ENCODE measurements at regions not wholly inside any gene's neighbourhood (a gene's known extent, or its start where the extent isn't known, plus 50 kb on each side); places are given as distances from the start of the nearest gene placed in this dataset.
"Not testable (repeated sequence)": the region's sequence is repeated elsewhere in the genome, so short reads cannot be mapped to it uniquely, and the experiment has no call there.

DNA sequence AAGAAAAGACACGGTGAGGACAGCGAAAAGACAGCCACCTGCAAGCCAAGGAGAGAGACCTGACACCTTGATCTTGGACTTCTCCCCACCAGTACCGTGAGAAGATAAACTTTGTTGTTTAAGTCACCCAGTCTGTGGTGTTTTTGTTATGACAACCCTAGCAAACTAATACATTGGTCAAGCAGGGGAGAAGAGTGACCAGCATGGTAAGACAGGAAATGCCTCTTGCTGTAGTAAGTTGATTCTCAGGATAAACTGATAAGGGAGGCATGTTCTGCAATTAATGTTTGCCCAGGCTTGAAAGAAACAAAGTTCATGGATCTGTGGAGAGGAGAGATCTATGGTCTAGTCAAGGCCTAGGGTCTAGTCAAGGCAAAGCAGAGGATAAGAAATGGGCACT, 801.2 kb downstream of the MAT2B start:
- no peak for DNase-seq

DNA sequence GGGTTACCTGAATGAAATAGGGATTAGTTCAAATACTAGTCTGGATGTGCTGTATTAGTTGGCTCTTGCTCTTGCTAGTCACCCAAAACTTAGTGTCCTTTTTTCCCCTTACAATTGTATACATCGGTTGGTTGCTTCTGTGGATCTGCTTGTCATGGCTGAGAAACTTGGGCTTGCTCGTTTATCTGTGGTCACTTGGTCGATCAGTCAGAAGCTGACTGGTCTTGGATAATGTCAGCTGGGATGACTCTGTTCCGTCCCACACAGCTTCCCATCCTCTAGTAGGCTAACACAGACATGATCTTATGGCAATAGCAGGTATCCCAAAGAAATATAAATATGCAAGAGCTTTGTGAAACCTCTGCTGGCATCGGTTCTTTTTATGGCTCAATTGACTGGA, 807.4 kb downstream of the MAT2B start:
- no peak for DNase-seq

DNA sequence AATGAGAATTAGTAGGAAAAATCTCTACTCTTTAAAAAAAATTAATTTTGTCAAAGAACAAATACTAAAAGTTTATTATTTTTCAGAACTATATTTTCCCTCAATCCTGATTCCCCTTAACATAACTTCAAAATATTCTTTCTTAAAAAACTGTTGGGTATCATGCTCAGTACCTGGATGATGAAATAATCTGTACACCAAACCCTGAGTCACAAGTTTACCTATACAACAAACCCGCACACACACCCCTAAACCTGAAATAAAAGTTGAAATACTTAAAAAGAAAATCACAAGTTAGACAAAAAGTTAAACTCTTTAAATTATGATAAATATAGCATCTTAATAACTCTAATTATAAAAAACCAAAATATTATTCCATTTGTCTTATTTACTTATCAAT, 812.3 kb downstream of the MAT2B start:
- DNase-seq: no peak

DNA sequence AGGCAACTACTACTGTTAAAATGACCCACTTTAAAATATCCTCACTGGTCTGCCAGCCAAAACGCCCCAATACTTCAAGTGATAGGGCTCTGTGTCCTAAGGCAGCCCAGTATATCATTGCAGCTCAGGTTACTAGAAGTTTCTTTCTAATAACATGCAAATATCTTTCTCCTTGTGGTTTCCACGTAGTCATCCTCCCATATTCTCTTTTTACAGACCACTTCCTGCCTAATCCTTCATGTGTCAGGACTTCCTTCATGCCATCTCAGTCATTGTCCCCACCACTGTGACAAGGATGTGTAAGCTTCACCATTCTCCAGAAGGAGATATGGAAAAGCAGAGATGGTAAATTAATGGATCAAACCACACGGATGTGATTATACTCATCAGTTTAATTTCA, 813.7 kb downstream of the MAT2B start:
- DNase-seq: no peak

DNA sequence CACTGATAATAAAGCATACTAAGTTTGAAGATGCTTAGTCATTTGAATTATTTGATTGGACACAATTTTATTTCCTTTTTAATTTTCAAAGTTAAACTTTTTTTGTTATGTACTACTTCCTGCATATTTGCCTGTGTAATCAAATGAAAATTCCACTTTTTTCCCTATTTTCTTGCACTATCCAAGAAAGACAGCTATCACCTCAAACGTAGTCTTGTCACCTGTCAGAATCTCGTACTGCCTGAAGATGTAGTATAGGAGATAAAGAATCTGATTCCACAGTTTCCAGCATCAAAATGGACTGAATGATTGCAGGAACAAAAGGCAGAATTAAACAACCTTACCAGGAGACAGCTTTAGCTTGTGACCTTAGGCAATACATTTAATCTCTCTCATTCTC, 818.8 kb downstream of the MAT2B start:
- no peak for DNase-seq

DNA sequence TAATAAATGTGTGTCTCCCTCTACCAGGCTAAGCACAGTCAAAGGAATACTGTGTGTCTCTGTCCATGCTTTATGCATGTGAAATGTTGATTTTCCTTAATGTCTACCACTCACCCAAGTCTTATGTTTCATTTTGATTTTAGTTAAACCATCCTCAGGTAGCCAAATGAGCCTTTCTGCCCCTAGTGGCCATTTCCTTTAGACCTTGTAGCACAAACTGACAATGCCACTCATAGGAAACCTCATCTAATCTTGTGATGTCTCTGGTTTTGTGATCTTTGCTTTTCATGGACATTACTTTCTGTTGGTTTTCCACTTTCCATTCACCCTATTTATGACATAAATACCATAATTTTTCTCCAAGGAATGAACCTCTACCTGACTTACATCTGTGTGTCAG, 820.8 kb downstream of the MAT2B start:
- no peak for DNase-seq

DNA sequence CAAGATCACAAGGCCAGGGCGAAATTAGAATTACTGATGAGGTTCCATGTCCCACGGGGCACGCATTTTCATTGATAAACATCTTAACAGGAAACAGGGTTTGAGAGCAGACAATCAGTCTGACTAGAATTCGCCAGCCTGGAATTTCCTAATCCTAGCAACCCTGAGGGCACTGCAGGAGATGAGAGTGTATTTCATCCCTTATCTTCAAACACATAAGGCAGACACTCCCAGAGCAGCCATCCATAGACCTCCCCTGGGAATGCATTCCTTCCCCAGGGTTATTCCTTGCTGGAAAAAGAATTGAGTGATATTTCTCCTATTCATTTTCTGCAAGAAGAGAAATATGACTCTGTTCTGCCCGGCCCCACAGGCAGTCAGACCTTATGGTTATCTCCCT, 821.7 kb downstream of the MAT2B start:
- not testable (repeated sequence) for DNase-seq

DNA sequence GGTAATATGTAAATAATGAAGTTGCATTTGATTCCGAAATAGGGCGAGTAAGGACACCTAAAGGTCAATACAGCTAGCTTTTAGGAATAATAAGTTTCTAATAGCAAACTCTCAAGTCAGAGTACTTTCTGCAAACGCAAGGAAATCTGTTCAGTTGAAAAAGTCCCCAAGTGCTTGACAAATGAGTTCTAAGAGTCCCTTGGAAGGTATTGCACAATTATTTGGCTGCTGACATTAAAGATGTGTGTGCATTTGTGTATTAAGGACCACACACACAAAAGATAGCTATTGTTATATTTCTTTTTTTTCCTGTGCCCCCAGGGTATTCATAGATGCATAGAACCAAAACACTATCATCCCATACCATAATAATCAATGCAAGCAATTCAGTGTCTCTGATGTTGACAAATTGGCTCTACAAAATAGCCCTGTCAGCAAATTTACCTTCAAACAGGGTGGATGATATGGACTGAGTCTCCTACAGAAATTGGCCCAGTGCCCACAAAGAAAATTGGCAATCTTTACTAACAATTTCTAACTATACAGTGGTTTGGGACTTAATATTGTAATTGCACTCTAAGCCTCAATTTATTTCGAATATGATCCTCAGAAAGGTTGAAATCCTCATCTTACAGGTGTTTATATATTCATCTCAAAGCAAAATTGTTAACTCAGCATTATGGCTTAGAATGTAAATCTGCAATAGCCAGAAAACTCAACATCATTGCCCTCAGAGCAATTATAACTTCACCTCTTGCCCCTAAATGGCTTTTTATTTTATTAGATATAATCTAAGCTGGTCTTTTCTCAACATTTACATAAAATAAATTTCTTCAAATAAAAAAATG, 827.2 kb downstream of the MAT2B start:
- no peak for DNase-seq

DNA sequence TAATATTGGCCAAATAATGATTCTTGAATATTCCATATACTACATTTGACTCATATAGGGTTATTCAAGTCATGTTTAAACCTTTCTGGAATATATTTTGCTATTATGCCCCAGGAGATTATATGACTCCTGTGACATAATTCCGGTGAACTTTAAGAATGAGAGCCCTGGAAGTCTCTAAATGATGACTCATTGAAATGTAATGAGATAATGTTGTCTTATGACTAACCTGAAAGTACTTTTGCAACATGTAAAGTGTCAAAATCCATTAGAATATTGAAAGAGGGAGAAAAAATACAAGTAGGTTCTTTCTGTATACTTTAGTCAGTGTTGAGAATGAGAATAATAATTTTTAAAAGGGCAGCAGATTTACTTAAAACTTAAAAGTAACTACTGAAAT, 830.4 kb downstream of the MAT2B start:
- no peak for DNase-seq

DNA sequence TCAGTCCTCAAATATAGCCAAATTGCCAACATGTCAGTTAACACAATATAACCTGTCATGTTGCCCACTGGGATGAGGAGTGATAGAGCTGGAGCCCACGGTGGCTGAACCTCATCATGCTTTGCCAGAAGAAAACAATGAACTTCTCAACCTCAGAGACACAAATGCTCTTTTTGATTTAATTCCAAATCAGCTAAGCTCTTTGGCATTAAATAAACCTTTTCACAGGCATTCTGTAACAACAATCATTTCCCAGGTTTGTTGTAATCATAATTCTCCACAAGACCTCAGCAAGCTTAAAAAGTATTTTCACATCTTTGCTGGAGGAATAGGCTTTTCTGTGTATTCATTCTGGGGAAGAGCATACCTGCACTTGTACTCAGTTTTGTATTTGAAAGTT, 830.9 kb downstream of the MAT2B start:
- no peak for DNase-seq

DNA sequence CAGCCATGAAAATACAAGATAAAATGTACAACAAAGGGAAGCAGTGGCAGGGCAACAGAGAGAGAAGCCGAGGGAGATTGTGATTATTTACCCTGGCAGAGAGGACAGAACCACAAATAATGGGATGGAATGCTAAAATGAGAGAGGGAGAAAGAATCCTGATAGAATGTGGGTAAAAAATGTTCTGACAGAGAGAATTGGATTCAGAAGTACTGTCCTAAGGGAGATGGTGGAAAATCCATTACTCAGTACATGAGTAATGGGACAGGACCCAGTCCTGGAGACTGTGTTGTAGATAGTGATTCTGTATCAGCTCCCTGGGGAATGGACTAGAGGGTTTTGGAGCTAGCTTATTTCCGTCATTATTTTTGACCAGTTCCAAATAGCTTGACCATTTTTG, 831.5 kb downstream of the MAT2B start:
- no peak for DNase-seq

DNA sequence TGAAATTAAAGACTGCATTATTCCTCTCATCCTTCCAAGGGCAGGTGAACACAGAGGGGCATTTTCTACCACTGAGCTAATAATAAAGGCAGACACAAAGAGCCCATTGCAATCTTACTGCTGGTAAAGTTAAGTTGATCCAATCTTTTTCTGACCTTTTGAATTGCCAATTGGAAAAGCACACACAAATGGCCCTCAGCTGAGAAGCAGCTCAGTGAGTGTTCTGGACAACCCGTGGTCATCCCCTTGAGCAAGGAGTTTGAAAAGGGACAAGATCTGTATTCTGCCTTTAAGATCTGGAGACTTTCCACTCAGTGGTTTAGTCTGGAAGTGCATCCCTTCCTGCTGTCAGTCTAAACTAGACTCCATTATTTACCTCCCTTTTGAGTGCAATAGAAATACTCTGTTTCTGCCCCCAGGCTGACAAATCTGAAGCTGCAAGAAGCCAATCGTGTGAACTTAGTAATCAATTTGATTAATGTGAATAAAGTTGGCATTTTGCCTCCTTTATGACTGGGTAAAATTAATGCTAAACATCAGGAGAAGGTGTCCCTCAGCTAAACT, 835.7 kb downstream of the MAT2B start:
- no peak for DNase-seq

DNA sequence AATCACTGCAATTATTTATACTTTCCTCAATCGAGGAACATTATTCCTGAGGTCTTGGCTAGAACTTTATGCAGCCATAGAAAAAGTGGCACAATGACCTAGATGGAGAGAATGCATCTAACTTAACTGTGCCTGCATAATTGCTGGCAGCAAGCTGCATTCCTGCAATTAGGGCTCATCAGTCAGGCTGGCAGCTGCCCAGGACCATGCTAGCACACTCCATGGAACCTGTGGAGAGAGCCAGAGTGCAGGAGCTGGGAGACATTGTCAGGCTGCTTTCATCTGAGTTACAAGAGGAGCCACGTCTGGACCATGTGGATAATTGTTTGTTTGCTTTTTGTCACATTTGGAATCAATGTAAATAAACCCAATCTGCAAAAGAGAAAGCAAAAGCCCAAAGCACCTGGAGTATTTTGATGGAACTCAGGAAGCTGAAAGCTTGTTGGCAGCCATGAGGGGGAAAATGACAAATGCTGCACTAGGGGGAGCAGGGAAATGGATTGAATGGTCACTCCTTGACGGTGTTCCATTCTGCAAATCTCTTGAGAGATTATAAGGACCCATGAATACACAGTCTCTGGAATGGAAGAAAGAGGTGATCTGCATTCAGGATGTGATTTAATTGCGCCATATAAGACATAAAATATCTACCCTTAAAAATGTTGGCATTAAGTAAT, 839.9 kb downstream of the MAT2B start:
- DNase-seq: peak; percentile 22

DNA sequence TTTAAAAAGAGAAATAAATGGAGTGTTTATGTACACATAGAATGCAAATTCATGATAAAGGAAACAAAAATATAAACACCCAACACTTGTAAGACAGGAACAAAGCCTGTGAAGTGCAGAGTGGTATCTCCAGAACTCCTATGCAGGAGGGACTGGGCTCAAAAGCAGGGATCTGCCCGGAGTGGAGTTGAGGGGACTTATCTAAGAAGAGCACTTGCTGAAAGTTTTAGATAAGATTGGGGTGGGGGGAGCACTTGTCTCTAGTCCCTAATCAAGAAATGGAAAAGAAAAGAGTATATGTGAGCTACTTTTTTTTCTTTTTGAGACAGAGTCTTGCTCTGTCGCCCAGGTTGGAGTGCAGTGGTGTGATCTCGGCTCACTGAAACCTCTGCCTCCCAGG, 840.4 kb downstream of the MAT2B start:
- no peak for DNase-seq

DNA sequence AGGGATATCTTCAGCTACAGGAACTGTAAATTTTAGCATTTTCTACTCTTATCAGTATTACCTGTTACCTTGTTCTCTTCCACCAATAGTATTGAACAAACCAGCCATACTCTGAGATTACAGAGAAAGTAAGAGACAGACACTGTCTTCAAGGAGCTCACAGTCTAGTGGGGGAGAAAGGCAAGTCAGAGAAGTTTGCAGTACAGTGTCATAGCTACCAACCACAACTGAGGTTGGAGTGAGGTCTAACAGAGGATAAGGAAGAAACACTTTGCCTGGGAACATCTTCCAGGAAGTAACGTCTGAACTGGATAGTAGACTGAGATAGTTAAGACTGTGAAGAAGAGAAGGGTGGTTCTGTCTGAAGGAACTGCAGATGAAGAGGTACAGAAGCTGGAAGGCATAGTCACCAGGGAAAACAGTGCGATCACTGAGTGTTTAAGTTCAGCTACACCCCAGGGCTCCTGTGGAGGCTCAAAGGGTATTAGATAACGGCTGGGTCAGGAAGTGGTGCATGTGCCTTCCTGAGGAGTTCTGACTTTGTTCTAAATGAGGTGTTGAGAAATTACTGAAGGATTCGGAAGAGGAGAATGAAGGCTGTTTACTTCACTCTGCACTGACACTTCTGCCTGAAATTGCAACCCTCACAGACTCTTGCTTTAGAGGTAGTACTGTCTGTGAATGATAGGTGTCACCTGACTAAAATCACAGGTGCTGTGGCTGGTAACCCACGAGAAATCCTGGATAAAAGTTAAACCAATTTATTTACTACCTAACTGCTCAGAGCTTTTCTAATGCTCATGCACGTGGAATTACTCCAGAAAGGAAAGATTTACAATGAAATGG, 841.6 kb downstream of the MAT2B start:
- no peak for DNase-seq

DNA sequence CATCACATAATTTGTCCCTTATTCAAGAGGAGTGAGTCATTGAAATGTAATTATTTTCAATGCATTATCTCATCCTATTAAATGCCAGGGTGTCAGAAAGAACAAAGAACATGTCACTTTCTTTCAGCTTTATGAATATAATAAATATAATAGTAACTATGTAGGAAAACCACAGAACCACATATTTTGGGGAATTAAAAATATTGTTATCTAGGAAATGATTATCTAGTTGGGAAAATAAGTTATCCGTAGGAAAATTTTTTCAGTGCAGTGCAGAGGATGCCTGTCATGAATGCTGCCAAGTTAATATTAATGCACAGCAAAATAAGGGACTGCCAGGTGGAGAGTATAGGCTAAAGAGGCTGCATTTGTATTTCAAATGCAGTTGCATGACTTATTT, 844.8 kb downstream of the MAT2B start:
- no peak for DNase-seq

DNA sequence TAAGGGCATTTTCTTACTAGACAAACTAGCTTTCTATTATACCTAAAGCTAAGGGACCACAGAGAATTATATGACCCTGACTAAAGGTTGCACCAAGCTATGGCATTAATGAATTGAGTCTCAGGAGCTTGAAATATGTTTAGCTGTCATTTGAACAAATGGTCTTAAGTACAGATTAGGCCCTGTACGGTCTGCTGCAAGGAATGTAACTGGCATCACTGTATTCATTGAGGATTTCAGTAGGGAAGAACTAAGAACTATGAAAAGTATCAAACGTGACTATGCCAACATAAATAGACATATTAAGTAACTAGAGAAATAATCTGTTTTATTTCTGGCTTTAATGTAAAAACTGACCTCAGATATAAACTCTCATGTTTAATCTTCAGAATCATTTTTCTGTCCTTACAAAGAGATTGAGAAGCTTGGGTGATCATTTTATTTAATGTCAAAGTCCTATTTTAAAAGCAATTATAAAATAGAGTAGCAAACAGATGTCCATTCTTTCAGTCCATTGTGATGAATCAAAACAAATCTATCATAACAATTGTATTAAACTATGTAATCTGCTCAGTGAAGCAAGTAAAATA, 845.9 kb downstream of the MAT2B start:
- peak; percentile 13 for DNase-seq

DNA sequence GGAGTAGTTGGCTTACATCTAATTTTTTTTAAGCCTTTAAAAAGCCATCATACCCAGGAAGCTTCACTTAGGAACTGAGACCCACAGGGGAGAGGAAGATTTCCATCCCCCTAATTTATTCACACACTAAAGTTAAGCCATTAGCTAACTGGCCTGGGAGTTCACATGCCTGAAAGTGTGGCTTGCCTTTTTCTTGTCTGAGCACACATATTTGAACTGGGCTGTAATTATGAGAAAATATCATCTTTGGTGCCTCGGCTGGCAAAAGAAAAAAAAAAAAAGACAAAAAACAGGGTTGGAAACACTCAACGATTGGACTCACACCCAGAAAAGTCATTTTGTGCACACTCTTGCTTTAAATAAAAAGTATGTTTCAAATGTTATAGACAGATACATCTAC, 847.3 kb downstream of the MAT2B start:
- no peak for DNase-seq

DNA sequence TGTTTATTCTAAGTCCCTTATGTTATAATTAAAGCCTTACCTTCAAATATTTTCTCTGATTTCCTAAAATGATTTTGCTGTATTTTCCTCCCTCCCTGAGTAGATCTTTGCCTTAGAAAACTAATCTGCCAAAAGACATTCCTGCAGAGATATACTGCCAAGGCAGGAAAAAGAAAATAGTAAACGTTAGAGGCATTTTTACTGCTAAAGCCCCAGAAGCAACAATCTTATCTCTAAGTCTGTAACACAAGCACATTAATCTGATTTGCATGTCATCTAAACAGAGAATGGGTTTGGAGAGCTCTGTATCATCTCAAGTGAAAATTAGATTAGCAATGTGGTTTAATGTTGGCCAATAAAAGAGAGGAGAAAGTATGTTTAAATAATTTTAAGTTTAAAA, 847.7 kb downstream of the MAT2B start:
- DNase-seq: peak; percentile 22

DNA sequence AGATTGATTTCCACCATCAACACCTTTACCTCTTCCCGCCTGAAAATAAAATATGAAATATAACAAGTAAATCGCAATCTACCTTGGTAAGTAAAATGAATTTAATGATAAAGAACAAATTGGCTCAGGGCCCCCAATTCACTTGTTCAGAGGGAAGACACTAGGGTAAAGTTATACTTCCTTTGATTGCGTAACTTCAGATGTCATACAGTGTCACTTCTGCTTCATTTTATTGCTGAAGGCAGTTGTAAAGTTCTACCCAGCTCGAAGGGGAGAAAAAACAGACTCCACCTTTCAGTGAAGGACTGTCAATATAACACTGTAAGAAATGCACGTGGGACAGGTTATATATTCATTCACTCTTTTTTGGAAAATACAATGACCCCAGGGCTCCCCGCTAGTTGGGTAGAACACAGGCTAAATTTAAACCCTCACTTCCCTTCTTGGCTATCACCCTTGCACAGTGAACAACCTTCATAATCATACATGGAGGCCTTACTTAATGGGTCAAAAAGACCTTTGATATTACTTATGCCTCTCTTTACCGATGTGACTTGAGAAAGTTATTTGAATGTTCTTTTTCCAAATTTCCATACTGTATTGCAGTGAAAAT, 848.8 kb downstream of the MAT2B start:
- DNase-seq: no peak

DNA sequence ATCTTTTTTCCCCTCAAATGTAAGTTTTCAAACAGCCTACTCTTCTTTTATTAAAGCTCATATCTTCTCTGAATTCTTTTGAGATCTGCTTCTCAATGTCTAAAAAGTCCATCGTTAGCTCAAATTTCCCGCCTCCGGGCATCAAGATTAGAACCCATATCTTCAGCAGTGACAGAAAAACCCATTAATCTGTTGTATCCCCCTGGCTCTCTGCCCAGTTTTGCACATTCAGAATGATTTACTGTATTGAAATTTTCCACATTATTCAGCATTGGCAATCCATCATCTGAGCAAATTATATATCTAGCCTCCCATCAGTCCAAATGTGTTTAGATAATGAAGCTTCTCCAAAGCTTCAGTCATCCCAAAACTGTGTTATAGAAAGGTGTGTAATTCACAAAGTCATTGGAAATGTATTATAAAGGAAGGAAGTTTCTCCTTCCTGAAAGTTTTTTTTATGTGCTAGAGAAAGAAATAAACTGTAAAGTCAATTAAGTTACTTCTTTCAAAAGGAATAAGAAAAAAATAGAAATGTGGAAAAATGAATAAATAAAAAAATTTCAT, 849.9 kb downstream of the MAT2B start:
- no peak for DNase-seq

DNA sequence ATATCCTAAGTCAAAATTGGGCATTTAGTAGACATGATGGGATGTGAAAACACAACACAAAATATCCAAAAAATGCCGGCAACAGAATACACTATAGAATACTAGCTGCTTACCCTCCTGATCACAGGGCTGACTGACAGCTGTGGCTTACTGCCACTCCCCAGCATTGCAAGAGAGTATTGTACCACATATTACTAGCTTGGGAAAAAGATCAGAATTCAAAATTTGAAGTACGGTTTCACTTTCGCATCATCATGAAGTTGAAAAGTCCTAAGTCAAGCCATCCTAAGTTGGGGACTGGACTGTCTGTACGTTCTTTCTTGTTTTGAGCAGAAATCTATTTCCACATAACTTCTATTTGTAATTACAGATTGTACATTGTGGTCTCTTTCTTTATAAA, 851.4 kb downstream of the MAT2B start:
- DNase-seq: no peak
